ENCODE measurements at regions not wholly inside any gene's neighbourhood (a gene's known extent, or its start where the extent isn't known, plus 50 kb on each side); places are given as distances from the start of the nearest gene placed in this dataset.

GRCh38 chr21:14751011-14751410 lies 204.9 kb upstream of the SAMSN1 start:
- no peak for TF ChIP-seq CTCF (optimal IDR thresholded peaks at IDR 0.05 in 1 of 3, IDR thresholded peaks at IDR 0.05 in 1 of 3, conservative IDR thresholded peaks at IDR 0.05 in 1 of 3; ENCODE audit: extremely low read depth in 1 of 3, insufficient read depth in 2 of 3, low read length in 3 of 3)
- TF ChIP-seq EZH2 (IDR thresholded peaks at IDR 0.05; ENCODE audit: low read length): no peak
